ENCODE measurements at regions not wholly inside any gene's neighbourhood (a gene's known extent, or its start where the extent isn't known, plus 50 kb on each side); places are given as distances from the start of the nearest gene placed in this dataset.
"Not testable (repeated sequence)": the region's sequence is repeated elsewhere in the genome, so short reads cannot be mapped to it uniquely, and the experiment has no call there.

- Histone ChIP-seq H3K4me1 (ENCODE audit: control insufficient read depth in 1 of 2, insufficient read depth in 2 of 2, low read length in 2 of 2) (no peaks in the 10 kb centered on the region), H3K36me3 (ENCODE audit: control insufficient read depth in 1 of 2, insufficient read depth in 2 of 2, low read length in 2 of 2) (no peaks in the 10 kb centered on the region), H3K27ac (ENCODE audit: low read length) (no peak overlapping the region), H3K9me3 (ENCODE audit: control insufficient read depth in 1 of 2, low read length in 2 of 2) (no peaks in the 10 kb centered on the region), H3K4me3 (ENCODE audit: low read depth in 1 of 2, low read length in 2 of 2) (no peak overlapping the region), H3K27me3 (ENCODE audit: low read depth, low read length) (no peaks in the 10 kb centered on the region)
Measured at GRCh38 chr14:97109234-97109633, 312.1 kb downstream of the VRK1 start.

GRCh38 chr14:97113339-97113738 lies 316.2 kb downstream of the VRK1 start:
- H3K4me1 ChIP-seq (ENCODE audit: control insufficient read depth in 1 of 2, insufficient read depth in 2 of 2, low read length in 2 of 2) = no peaks in the 10 kb centered on the region
- no peaks in the 10 kb centered on the region for H3K27me3 ChIP-seq (ENCODE audit: low read depth, low read length)
- H3K36me3 ChIP-seq (ENCODE audit: control insufficient read depth in 1 of 2, insufficient read depth in 2 of 2, low read length in 2 of 2) = no peaks in the 10 kb centered on the region
- H3K4me3 ChIP-seq (ENCODE audit: low read depth in 1 of 2, low read length in 2 of 2) = no peak overlapping the region
- H3K9me3 ChIP-seq (ENCODE audit: control insufficient read depth in 1 of 2, low read length in 2 of 2) = no peaks in the 10 kb centered on the region
- no peak overlapping the region for H3K27ac ChIP-seq (ENCODE audit: low read length)

- Histone ChIP-seq H3K4me1 (ENCODE audit: control insufficient read depth in 1 of 2, insufficient read depth in 2 of 2, low read length in 2 of 2) (no peaks in the 10 kb centered on the region), H3K27ac (ENCODE audit: low read length) (no peak overlapping the region), H3K9me3 (ENCODE audit: control insufficient read depth in 1 of 2, low read length in 2 of 2) (peaks cover 0 to 4% of the 10 kb centered on the region in 2 donors), H3K36me3 (ENCODE audit: control insufficient read depth in 1 of 2, insufficient read depth in 2 of 2, low read length in 2 of 2) (no peaks in the 10 kb centered on the region), H3K27me3 (ENCODE audit: low read depth, low read length) (no peaks in the 10 kb centered on the region), H3K4me3 (ENCODE audit: low read depth in 1 of 2, low read length in 2 of 2) (no peak overlapping the region)
Measured at GRCh38 chr14:97116546-97116945, 319.4 kb downstream of the VRK1 start.

- Histone ChIP-seq H3K36me3 (ENCODE audit: control insufficient read depth in 1 of 2, insufficient read depth in 2 of 2, low read length in 2 of 2) (no peaks in the 10 kb centered on the region), H3K4me3 (ENCODE audit: low read depth in 1 of 2, low read length in 2 of 2) (no peak overlapping the region), H3K4me1 (ENCODE audit: control insufficient read depth in 1 of 2, insufficient read depth in 2 of 2, low read length in 2 of 2) (no peaks in the 10 kb centered on the region), H3K27me3 (ENCODE audit: low read depth, low read length) (no peaks in the 10 kb centered on the region), H3K27ac (ENCODE audit: low read length) (no peak overlapping the region), H3K9me3 (ENCODE audit: control insufficient read depth in 1 of 2, low read length in 2 of 2) (peaks cover 0 to 4% of the 10 kb centered on the region in 2 donors)
Measured at GRCh38 chr14:97117693-97118092, 320.5 kb downstream of the VRK1 start.

- H3K36me3 ChIP-seq (ENCODE audit: control insufficient read depth in 1 of 2, insufficient read depth in 2 of 2, low read length in 2 of 2) = no peaks in the 10 kb centered on the region
- H3K27me3 ChIP-seq (ENCODE audit: low read depth, low read length) = no peaks in the 10 kb centered on the region
- H3K27ac ChIP-seq (ENCODE audit: low read length) = no peak overlapping the region
- H3K4me3 ChIP-seq (ENCODE audit: low read depth in 1 of 2, low read length in 2 of 2) = no peak overlapping the region
- peaks cover 0 to 4% of the 10 kb centered on the region in 2 donors for H3K9me3 ChIP-seq (ENCODE audit: control insufficient read depth in 1 of 2, low read length in 2 of 2)
- no peaks in the 10 kb centered on the region for H3K4me1 ChIP-seq (ENCODE audit: control insufficient read depth in 1 of 2, insufficient read depth in 2 of 2, low read length in 2 of 2)
Measured at GRCh38 chr14:97120204-97120603, 323.0 kb downstream of the VRK1 start.

GRCh38 chr14:97120611-97121031 lies 323.4 kb downstream of the VRK1 start:
- no peaks in the 10 kb centered on the region for H3K4me1 ChIP-seq (ENCODE audit: control insufficient read depth in 1 of 2, insufficient read depth in 2 of 2, low read length in 2 of 2)
- no peaks in the 10 kb centered on the region for H3K27me3 ChIP-seq (ENCODE audit: low read depth, low read length)
- no peak overlapping the region for H3K27ac ChIP-seq (ENCODE audit: low read length)
- H3K9me3 ChIP-seq (ENCODE audit: control insufficient read depth in 1 of 2, low read length in 2 of 2) = peaks cover 0 to 4% of the 10 kb centered on the region in 2 donors
- H3K4me3 ChIP-seq (ENCODE audit: low read depth in 1 of 2, low read length in 2 of 2) = no peak overlapping the region
- H3K36me3 ChIP-seq (ENCODE audit: control insufficient read depth in 1 of 2, insufficient read depth in 2 of 2, low read length in 2 of 2) = no peaks in the 10 kb centered on the region

- Histone ChIP-seq H3K9me3 (ENCODE audit: control insufficient read depth in 1 of 2, low read length in 2 of 2) (no peaks in the 10 kb centered on the region), H3K4me1 (ENCODE audit: control insufficient read depth in 1 of 2, insufficient read depth in 2 of 2, low read length in 2 of 2) (no peaks in the 10 kb centered on the region), H3K27ac (ENCODE audit: low read length) (no peak overlapping the region), H3K4me3 (ENCODE audit: low read depth in 1 of 2, low read length in 2 of 2) (no peak overlapping the region), H3K27me3 (ENCODE audit: low read depth, low read length) (no peaks in the 10 kb centered on the region), H3K36me3 (ENCODE audit: control insufficient read depth in 1 of 2, insufficient read depth in 2 of 2, low read length in 2 of 2) (no peaks in the 10 kb centered on the region)
Measured at GRCh38 chr14:97129639-97130038, 332.5 kb downstream of the VRK1 start.

- H3K27ac ChIP-seq (ENCODE audit: low read length); H3K27me3 ChIP-seq (ENCODE audit: low read depth, low read length); H3K36me3 ChIP-seq (ENCODE audit: control insufficient read depth in 1 of 2, insufficient read depth in 2 of 2, low read length in 2 of 2); H3K4me3 ChIP-seq (ENCODE audit: low read depth in 1 of 2, low read length in 2 of 2); H3K9me3 ChIP-seq (ENCODE audit: control insufficient read depth in 1 of 2, low read length in 2 of 2); H3K4me1 ChIP-seq (ENCODE audit: control insufficient read depth in 1 of 2, insufficient read depth in 2 of 2, low read length in 2 of 2): not testable (repeated sequence)
Measured at GRCh38 chr14:97135847-97136246, 338.7 kb downstream of the VRK1 start.

- Histone ChIP-seq H3K36me3 (ENCODE audit: control insufficient read depth in 1 of 2, insufficient read depth in 2 of 2, low read length in 2 of 2) (no peaks in the 10 kb centered on the region), H3K9me3 (ENCODE audit: control insufficient read depth in 1 of 2, low read length in 2 of 2) (no peaks in the 10 kb centered on the region), H3K27me3 (ENCODE audit: low read depth, low read length) (no peaks in the 10 kb centered on the region), H3K4me1 (ENCODE audit: control insufficient read depth in 1 of 2, insufficient read depth in 2 of 2, low read length in 2 of 2) (no peaks in the 10 kb centered on the region), H3K27ac (ENCODE audit: low read length) (no peak overlapping the region), H3K4me3 (ENCODE audit: low read depth in 1 of 2, low read length in 2 of 2) (no peak overlapping the region)
Measured at GRCh38 chr14:97137705-97138104, 340.5 kb downstream of the VRK1 start.

- no peaks in the 10 kb centered on the region for H3K36me3 ChIP-seq (ENCODE audit: control insufficient read depth in 1 of 2, insufficient read depth in 2 of 2, low read length in 2 of 2)
- H3K27me3 ChIP-seq (ENCODE audit: low read depth, low read length) = no peaks in the 10 kb centered on the region
- no peaks in the 10 kb centered on the region for H3K9me3 ChIP-seq (ENCODE audit: control insufficient read depth in 1 of 2, low read length in 2 of 2)
- no peaks in the 10 kb centered on the region for H3K4me1 ChIP-seq (ENCODE audit: control insufficient read depth in 1 of 2, insufficient read depth in 2 of 2, low read length in 2 of 2)
- no peak overlapping the region for H3K27ac ChIP-seq (ENCODE audit: low read length)
- no peak overlapping the region for H3K4me3 ChIP-seq (ENCODE audit: low read depth in 1 of 2, low read length in 2 of 2)
Measured at GRCh38 chr14:97138801-97139200, 341.6 kb downstream of the VRK1 start.

- Histone ChIP-seq H3K27me3 (ENCODE audit: low read depth, low read length) (no peaks in the 10 kb centered on the region), H3K4me1 (ENCODE audit: control insufficient read depth in 1 of 2, insufficient read depth in 2 of 2, low read length in 2 of 2) (no peaks in the 10 kb centered on the region), H3K36me3 (ENCODE audit: control insufficient read depth in 1 of 2, insufficient read depth in 2 of 2, low read length in 2 of 2) (no peaks in the 10 kb centered on the region), H3K9me3 (ENCODE audit: control insufficient read depth in 1 of 2, low read length in 2 of 2) (no peaks in the 10 kb centered on the region), H3K27ac (ENCODE audit: low read length) (no peak overlapping the region), H3K4me3 (ENCODE audit: low read depth in 1 of 2, low read length in 2 of 2) (no peak overlapping the region)
Measured at GRCh38 chr14:97143011-97143410, 345.8 kb downstream of the VRK1 start.

- H3K4me3 ChIP-seq (ENCODE audit: low read depth in 1 of 2, low read length in 2 of 2) = no peak overlapping the region
- H3K9me3 ChIP-seq (ENCODE audit: control insufficient read depth in 1 of 2, low read length in 2 of 2) = no peaks in the 10 kb centered on the region
- no peaks in the 10 kb centered on the region for H3K36me3 ChIP-seq (ENCODE audit: control insufficient read depth in 1 of 2, insufficient read depth in 2 of 2, low read length in 2 of 2)
- no peak overlapping the region for H3K27ac ChIP-seq (ENCODE audit: low read length)
- H3K4me1 ChIP-seq (ENCODE audit: control insufficient read depth in 1 of 2, insufficient read depth in 2 of 2, low read length in 2 of 2) = no peaks in the 10 kb centered on the region
- H3K27me3 ChIP-seq (ENCODE audit: low read depth, low read length) = no peaks in the 10 kb centered on the region
Measured at GRCh38 chr14:97143456-97143855, 346.3 kb downstream of the VRK1 start.

Measured in muscle layer of duodenum (tissue), 2 donors.